Endothelial cell of umbilical vein (primary cell): ENCODE measurements at regions not wholly inside any gene's neighbourhood (a gene's known extent, or its start where the extent isn't known, plus 50 kb on each side); places are given as distances from the start of the nearest gene placed in this dataset.

Experiments used
- BruUV-seq: library from RNA; stranded (reverse); fragments of 400-500 nt; replicated peaks from 2 replicates; lab custom pipeline; 2021; lab: Mats Ljungman, UMichigan
- CTCF ChIA-PET: fragments of 300-600, 350-600 bp; sonication (Branson Sonifier 250); formaldehyde crosslinking; loops from one replicate; lab custom pipeline; 2021; ENCODE audit warnings: antibody characterized with exemption, inconsistent platforms; lab: Charles Lee
- POLR2A ChIA-PET: fragments of 300-600, 350-600 bp; sonication (Branson Sonifier 250); formaldehyde crosslinking; loops from one replicate; lab custom pipeline; 2021; ENCODE audit warnings: antibody characterized with exemption, inconsistent platforms; lab: Charles Lee
- DNase-seq: peaks from one replicate; pipeline ENCODE4 v3.0.0-alpha.2; 2011; ENCODE audit warnings: low read depth, low spot score
- FAIRE-seq: peaks from 2 replicates; lab custom pipeline; 2011; peaks lifted over from hg19 to GRCh38; lab: Jason Lieb, UNC
- H2AFZ ChIP-seq: 2 replicates; pipeline ENCODE4 v1.6.0; 2012; ENCODE audit warnings: low read depth, low read length, control low read depth, inconsistent platforms
- H3K27ac ChIP-seq: 2 replicates; pipeline ENCODE4 v1.5.1; 2011; ENCODE audit warnings: low read depth, mild to moderate bottlenecking, control low read depth, low read length, moderate library complexity; ENCODE audit not compliant: insufficient read depth
- H3K27me3 ChIP-seq, 2 experiments: 2 replicates each; pipeline versions ENCODE4 v1.6.0 to v1.6.1; 2011; ENCODE audit warnings: low read length in 2 of 2, mixed read lengths in 1 of 2; ENCODE audit not compliant: control insufficient read depth in 2 of 2, insufficient read depth in 2 of 2
- H3K36me3 ChIP-seq, 2 experiments: 2 replicates in 1 of 2; 3 replicates in 1 of 2; pipeline ENCODE4 v1.5.1; 2011; ENCODE audit warnings: low read length in 2 of 2, mild to moderate bottlenecking in 1 of 2, moderate library complexity in 1 of 2; ENCODE audit not compliant: control insufficient read depth in 2 of 2, insufficient read depth in 2 of 2; ENCODE audit errors: extremely low read depth in 1 of 2
- H3K4me1 ChIP-seq: 3 replicates; pipeline ENCODE4 v1.5.1; 2011; ENCODE audit warnings: mild to moderate bottlenecking, low read length; ENCODE audit not compliant: control insufficient read depth, insufficient read depth; ENCODE audit errors: extremely low read depth
- H3K4me2 ChIP-seq: 2 replicates; pipeline ENCODE4 v1.6.1; 2011; ENCODE audit warnings: low read length, control low read depth, mixed read lengths; ENCODE audit not compliant: insufficient read depth
- H3K4me3 ChIP-seq, 3 experiments: fragments of 200-600 bp in 1 of 3; sonication (generic), shearing (Covaris generic) in 1 of 3; replicated peaks in 1 of 3; 2 replicates each; pipeline ENCODE4 v1.5.1; 2011 to 2016; ENCODE audit warnings: control low read depth in 3 of 3, low read length in 3 of 3, mild to moderate bottlenecking in 2 of 3, inconsistent platforms in 1 of 3, low read depth in 1 of 3, moderate library complexity in 1 of 3; ENCODE audit not compliant: insufficient read depth in 1 of 3
- H3K79me2 ChIP-seq: 2 replicates; pipeline ENCODE4 v1.6.0; 2012; ENCODE audit warnings: low read length, inconsistent platforms; ENCODE audit not compliant: control insufficient read depth, insufficient read depth
- H3K9ac ChIP-seq: replicated peaks from 2 replicates; pipeline ENCODE3; 2011; ENCODE audit warnings: low read length, control low read depth; ENCODE audit not compliant: insufficient read depth; ENCODE audit errors: extremely low read depth
- H3K9me1 ChIP-seq: replicated peaks from 3 replicates; pipeline ENCODE4 v1.6.0; 2011; ENCODE audit warnings: mild to moderate bottlenecking, low read length; ENCODE audit not compliant: control insufficient read depth, insufficient read depth; ENCODE audit errors: extremely low read depth
- H3K9me3 ChIP-seq: replicated peaks from 2 replicates; pipeline ENCODE4 v1.5.1; 2012; ENCODE audit warnings: low read length, inconsistent platforms; ENCODE audit not compliant: control insufficient read depth, insufficient read depth
- H4K20me1 ChIP-seq: replicated peaks from 2 replicates; pipeline ENCODE3; 2011; ENCODE audit warnings: mild to moderate bottlenecking, low read length; ENCODE audit not compliant: control insufficient read depth, insufficient read depth; ENCODE audit errors: extremely low read depth
- EZH2 ChIP-seq: IDR thresholded peaks from 2 replicates; pipeline ENCODE4 v1.6.1; 2012; ENCODE audit warnings: borderline replicate concordance, low read depth, mild to moderate bottlenecking, moderate library complexity, low read length, inconsistent platforms; ENCODE audit not compliant: severe bottlenecking
- FOS ChIP-seq: IDR thresholded peaks from 2 replicates; pipeline ENCODE4 v1.6.1; 2011; ENCODE audit warnings: mild to moderate bottlenecking, low read length, moderate library complexity, borderline replicate concordance; ENCODE audit not compliant: insufficient read depth
- GATA2 ChIP-seq: IDR thresholded peaks from 2 replicates; pipeline ENCODE4 v1.7.0; 2011; ENCODE audit warnings: low read depth, mild to moderate bottlenecking, moderate library complexity, mixed read lengths, low read length; ENCODE audit not compliant: insufficient read length, insufficient read depth
- JUN ChIP-seq: IDR thresholded peaks from 2 replicates; pipeline ENCODE4 v1.6.1; 2011; ENCODE audit warnings: borderline replicate concordance, low read depth; ENCODE audit not compliant: insufficient read length, insufficient read depth
- MYC ChIP-seq: IDR thresholded peaks from one replicate; pipeline ENCODE4 v1.6.1; 2011; ENCODE audit warnings: mild to moderate bottlenecking, low read depth, low read length
- POLR2A ChIP-seq: IDR thresholded peaks from 2 replicates; pipeline ENCODE4 v1.6.1; 2012; ENCODE audit warnings: low read depth, mild to moderate bottlenecking, control low read depth, low read length
- POLR2AphosphoS5 ChIP-seq: IDR thresholded peaks from 2 replicates; pipeline ENCODE4 v1.6.1; 2012; ENCODE audit warnings: low read depth, mild to moderate bottlenecking, control low read depth, low read length, moderate library complexity; ENCODE audit not compliant: insufficient read depth
- dilution Hi-C: fragments of 300-500 bp; cut with MboI; formaldehyde crosslinking; loops from one replicate; pipeline ENCODE4 v1.15.0; 2019; ENCODE audit warnings: low sequenced_read_pairs; ENCODE audit not compliant: extremely low pct_ligation_motif_present
- intact Hi-C: fragments of 100-400 bp; cut with micrococcal nuclease; formaldehyde crosslinking; loops from one replicate; pipeline ENCODE4 v1.10.0; 2022
- TF ChIP-seq, protein P1 (sequence below), 2 donors: IDR thresholded peaks; 1 replicate in 1 of 2; 2 replicates in 1 of 2; pipeline ENCODE4 v1.5.1; 2011; ENCODE audit warnings: low read length in 2 of 2, mild to moderate bottlenecking in 2 of 2, moderate library complexity in 2 of 2, control low read depth in 1 of 2, inconsistent platforms in 1 of 2, low read depth in 1 of 2; ENCODE audit not compliant: insufficient read depth in 1 of 2; ENCODE audit errors: extremely low read depth in 1 of 2
- TF ChIP-seq, protein P2 (sequence below): IDR thresholded peaks from 2 replicates; pipeline ENCODE4 v1.6.1; 2011; ENCODE audit not compliant: insufficient read depth, insufficient read length

DNA sequence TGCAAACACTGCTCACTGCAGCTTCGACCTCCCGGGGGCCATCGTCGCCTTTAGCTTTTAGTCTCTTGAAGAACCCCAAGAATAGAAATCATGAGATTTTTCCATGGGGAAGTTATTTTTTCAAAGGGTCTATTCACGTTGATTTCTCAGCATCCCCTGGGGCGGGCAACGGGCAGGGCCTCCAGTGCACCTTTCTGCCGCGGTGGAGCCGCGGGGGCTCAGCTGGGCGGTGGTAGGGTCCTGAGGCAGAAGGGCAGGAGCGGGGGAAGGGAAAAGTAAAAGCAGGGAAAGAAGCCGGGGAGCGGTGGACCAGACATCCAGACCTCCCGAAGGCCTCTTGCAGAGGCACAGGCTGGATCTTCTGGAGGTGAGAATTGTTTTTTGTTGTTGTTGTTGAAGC lies 253.8 kb downstream of the FAM72C start:
- Histone ChIP-seq H3K4me3 (no peak overlapping the region), H4K20me1 (no peaks in the 10 kb centered on the region), H3K4me2 (no peak overlapping the region), H3K9me1 (no peaks in the 10 kb centered on the region), H2AFZ (no peak overlapping the region), H3K36me3 (no peaks in the 10 kb centered on the region), H3K27me3 (peaks cover 0 to 5% of the 10 kb centered on the region in 2 experiments), H3K79me2 (no peaks in the 10 kb centered on the region), H3K27ac (no peak overlapping the region), H3K4me1 (no peaks in the 10 kb centered on the region), H3K9me3 (no peaks in the 10 kb centered on the region), H3K9ac (no peak overlapping the region)
- TF ChIP-seq, protein P1, sequence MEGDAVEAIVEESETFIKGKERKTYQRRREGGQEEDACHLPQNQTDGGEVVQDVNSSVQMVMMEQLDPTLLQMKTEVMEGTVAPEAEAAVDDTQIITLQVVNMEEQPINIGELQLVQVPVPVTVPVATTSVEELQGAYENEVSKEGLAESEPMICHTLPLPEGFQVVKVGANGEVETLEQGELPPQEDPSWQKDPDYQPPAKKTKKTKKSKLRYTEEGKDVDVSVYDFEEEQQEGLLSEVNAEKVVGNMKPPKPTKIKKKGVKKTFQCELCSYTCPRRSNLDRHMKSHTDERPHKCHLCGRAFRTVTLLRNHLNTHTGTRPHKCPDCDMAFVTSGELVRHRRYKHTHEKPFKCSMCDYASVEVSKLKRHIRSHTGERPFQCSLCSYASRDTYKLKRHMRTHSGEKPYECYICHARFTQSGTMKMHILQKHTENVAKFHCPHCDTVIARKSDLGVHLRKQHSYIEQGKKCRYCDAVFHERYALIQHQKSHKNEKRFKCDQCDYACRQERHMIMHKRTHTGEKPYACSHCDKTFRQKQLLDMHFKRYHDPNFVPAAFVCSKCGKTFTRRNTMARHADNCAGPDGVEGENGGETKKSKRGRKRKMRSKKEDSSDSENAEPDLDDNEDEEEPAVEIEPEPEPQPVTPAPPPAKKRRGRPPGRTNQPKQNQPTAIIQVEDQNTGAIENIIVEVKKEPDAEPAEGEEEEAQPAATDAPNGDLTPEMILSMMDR (IDR thresholded peaks at IDR 0.05; ENCODE audit: extremely low read depth in 1 of 2, insufficient read depth in 1 of 2, low read depth in 1 of 2, low read length in 2 of 2) = no peak
- no peak for TF ChIP-seq JUN
- no peak for TF ChIP-seq POLR2A
- no peak for TF ChIP-seq POLR2AphosphoS5
- no peak for TF ChIP-seq EZH2
- no peak for TF ChIP-seq GATA2
- TF ChIP-seq FOS = no peak
- TF ChIP-seq, protein P2, sequence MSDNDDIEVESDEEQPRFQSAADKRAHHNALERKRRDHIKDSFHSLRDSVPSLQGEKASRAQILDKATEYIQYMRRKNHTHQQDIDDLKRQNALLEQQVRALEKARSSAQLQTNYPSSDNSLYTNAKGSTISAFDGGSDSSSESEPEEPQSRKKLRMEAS = no peak
- no peak for TF ChIP-seq MYC
- FAIRE-seq (no peak), DNase-seq (no peak)
- ChIA-PET POLR2A (no interaction called here), CTCF (no interaction called here)
- BruUV-seq = no TSS peak
- intact Hi-C loops (no loop called here), dilution Hi-C loops (no loop called here)
